NCI-H187 (cell line): ENCODE measurements at regions not wholly inside any gene's neighbourhood (a gene's known extent, or its start where the extent isn't known, plus 50 kb on each side); places are given as distances from the start of the nearest gene placed in this dataset.
"Not testable (repeated sequence)": the region's sequence is repeated elsewhere in the genome, so short reads cannot be mapped to it uniquely, and the experiment has no call there.

Source experiments
- DNase-seq, 2 experiments: peaks; one replicate each; lab custom pipeline; 2025; lab: John Stamatoyannopoulos, UW

DNA sequence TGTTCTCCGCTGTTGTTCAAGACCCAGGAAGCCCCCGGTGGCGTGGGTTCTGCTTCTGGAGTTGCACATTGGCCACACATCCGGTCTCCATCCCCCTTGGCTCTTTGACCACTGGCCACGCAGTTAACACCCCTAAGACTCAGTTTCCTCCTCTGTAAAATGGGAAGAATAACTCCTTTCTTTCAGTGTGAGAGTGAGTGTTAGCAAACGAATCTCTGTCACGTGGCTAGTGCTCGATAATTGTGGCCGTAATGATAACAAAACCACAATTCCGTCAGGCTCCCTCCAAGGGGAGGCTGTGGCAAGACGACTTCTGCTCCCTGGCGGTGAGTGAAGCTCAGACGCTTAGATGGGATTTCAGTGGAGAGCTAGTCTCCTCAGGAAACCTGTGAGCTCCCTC lies 315.2 kb upstream of the B3GAT1 start:
- no peak for DNase-seq

DNA sequence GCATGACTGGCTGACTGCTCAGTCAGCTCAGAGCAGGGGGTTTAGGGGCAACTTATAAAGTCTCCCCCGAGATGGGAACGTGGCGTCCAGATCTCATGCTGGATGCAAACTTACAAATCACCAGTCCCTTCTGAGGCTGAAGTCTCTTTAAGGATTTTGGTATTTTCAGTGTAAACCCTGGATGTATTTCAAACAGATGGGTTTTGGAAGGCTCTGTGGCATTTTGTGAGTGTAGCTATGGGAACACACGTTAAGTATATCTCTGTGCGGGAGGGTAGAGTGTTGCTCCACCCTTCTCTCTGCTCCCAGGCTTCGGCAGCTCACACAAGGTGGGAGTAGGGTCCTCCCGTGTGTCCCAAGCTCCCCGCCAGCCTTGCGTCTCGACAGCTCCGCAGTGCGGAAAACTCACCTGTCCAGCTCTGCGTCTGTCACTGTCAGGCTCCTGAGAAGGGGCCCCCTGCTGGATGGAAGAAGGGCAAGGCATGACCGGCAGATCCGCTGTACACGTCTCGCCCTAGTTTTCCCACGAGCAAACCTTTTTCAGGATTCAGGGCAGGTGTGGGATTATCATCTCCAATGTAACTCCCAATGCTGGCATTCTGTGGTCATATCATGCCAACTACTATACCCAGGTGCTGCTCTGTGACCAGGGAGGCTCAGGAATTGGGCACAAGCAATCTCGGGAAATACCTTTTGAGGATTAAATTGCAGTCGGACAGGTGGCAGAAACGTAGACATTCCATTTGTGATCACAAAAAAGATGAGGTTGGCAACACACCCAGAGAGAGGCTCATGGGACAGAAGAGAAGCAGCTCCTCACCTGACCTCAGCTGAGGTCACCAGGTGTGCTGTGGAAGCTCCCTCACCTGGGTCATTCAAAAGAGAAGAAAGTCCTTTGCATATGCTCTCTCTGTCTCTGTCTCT lies 313.9 kb upstream of the B3GAT1 start:
- no peak for DNase-seq

DNA sequence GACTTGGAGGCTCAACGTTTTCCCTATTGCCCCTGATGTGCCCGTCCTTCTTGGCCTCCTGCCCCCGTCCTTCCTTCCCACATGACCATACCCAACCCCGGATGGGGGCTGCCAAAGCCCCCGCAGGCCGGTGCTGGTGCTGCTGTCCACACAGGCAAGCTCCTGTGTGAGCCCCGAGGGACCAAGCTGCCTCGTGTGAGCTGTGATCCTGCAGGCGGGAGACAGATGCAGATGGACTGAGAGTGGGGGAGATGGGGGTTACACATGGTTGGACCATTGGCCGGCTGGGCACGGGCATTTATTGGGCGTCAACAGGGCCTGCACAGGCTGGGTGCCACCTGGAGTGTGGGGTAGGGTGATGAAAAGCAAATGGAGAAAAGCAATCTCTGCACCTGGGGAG lies 313.2 kb upstream of the B3GAT1 start:
- DNase-seq = no peak

GRCh38 chr11:134724779-134725140 lies 312.7 kb upstream of the B3GAT1 start:
- DNase-seq = peak; percentile 41

DNA sequence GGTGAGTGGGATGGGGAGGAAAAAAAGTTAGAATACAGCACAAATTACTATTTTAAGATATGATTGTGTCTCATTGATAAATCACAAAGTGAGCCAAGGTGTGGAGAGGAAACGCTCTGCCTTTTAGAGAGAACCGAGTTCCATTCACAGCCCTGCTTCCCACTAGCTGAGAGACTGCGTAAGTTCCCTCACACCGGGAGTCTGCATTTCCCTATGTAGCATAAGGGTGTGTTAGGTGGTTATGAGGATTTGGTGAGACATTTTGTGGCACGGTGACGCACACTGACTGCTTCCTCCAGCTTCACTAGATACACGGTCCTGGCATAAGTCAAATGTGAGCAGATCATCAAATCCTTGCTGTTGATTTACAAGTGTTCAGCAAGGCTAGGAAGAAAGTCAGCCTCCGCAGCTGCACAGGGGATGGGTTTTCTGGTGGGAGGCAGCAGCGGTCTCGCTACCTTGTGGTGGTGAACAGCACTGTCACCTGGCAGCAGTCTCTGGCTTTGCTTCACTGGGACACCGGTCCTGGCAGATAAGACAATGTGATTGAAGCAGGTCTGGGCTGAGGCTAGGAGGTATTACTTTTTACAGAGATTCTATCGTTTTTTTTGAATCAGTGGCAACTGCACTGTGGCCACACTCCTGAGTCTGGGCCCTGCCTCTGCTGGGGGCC lies 312.2 kb upstream of the B3GAT1 start:
- DNase-seq = no peak

DNA sequence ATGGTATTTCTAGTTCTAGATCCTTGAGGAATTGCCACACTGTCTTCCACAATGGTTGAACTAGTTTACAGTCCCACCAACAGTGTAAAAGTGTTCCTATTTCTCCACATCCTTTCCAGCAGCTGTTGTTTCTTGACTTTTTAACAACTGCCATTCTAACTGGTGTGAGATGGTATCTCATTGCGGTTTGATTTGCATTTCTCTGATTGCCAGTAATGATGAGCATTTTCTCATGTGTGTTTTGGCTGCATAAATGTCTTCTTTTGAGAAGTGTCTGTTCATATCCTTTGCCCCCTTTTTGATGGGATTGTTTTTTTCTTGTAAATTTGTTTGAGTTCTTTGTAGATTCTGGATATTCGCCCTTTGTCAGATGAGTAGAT lies 308.6 kb upstream of the B3GAT1 start:
- not testable (repeated sequence) for DNase-seq

DNA sequence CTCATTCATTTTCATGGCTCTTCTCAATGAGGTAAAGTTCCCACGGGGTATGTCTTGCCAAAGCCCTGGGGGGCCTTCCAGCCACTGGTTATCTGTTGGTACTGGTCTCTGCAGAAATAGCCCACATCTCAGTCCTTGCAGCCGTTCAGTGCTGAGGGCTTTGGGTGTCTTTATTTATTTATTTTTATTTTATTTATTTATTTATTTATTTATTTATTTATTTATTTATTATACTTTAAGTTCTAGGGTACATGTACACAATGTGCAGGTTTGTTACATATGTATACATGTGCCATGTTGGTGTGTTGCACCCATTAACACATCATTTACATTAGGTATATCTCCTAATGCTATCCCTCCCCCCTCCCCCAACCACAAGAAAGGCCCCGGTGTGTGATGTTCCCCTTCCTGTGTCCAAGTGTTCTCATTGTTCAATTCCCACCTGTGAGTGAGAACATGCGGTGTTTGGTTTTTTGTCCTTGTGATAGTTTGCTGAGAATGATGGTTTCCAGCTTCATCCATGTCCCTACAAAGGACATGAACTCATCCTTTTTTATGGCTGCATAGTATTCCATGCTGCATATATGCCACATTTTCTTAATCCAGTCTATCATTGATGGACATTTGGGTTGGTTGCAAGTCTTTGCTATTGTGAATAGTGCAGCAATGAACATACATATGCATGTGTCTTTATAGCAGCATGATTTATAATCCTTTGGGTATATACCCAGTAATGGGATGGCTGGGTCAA lies 308.1 kb upstream of the B3GAT1 start:
- not testable (repeated sequence) for DNase-seq

DNA sequence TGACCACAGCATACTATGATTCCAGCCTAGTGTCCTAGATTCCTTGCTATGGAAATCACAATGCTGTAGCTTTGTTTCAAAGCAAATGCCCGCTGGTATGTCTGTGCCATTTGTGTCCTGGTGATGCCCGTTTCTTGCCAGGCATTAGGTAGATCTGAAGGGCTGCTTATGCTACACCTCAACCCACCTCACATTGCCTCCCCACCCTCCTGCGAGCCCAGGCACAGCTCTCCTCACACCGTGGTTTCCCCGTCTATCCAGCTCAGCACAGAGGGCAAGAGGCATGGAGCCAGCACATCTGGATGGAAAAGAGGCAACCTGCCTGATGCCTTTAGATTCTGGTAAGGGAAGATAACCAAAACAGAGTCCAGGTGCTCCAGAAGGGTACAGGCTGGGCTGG lies 307.4 kb upstream of the B3GAT1 start:
- no peak for DNase-seq

- no peak for DNase-seq
Measured at GRCh38 chr11:134716582-134716981, 304.5 kb upstream of the B3GAT1 start.

DNA sequence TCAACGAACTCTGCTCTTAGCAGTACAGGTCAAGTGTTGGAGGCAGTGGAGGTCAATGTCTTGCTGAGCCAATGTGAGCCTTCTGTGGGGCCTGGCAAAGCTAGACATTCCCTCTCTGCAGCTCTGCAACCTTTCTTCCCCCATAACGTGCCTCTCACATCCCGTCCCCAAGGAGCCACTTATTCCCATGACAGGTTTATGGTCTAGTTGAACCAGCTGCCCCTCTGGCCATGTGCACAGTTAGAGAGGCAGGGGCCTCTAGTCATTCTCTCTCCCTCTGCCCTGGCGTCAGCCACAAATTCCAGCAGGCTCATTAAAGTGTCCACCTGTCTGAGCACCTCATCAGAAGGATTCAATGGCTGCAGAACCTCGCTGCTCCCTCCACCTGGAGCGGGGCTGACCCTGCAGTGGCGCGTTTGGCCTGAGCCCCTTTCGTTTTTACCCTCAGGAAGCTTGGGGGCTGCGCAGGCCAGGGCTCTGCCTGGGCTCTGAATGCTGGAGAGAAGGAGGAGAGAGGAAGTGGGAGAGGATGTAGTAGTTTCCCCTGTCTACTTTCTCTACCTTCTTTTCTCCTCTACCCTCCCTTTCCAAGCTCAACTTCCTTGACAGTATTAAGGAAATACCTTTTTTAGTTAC lies 302.1 kb upstream of the B3GAT1 start:
- DNase-seq = peak; percentile 58 to 81

- DNase-seq = no peak
Measured at GRCh38 chr11:134712228-134713145, 300.4 kb upstream of the B3GAT1 start.

- no peak for DNase-seq
Measured at GRCh38 chr11:134711588-134711987, 299.5 kb upstream of the B3GAT1 start.

DNA sequence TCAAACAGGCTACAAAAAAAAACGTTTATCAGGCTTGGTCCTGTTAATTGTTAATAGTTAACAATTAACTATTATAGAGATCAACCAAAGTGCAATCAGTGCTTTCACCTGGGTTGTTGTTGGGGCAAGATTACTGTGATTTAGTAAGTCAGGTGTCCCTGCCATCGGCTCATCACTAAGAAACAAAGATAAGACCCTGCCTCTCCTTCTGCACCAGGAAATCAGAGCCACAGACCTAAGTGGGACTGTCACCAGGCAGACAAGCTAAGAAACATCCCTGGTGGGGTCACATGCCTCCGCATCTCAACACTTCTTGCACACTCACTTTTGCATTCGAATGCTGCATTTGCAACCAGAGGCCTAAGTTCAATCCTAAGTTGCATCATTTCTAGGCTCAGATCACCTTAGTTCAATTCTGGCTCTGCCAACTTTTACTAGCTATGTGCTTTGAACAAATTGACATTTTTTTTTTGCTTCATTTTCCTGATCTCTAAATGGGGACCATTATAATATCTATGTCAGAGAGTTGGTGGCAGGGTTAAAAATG lies 298.9 kb upstream of the B3GAT1 start:
- DNase-seq = no peak

GRCh38 chr11:134705858-134706257 lies 293.8 kb upstream of the B3GAT1 start:
- DNase-seq = no peak

DNA sequence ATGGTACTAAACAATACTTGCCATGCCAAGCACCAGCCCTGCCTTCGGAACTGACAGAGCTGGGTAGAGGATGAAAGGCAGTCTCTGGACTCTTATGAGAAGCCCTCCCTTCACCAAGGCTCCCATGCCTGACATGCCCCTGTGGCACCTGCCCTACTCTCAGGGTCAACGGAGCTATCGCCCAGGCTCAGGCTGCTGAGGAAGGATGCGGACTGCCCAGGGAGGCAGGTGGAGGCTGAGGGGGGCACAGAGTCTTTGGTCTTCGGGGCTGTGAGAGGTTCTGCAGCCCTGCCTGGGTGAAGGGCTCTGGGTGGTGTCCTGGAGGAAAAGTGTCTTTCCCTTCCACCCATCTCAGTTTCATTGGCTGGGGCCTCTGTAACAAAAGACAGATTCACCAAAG lies 290.8 kb upstream of the B3GAT1 start:
- DNase-seq = no peak

DNA sequence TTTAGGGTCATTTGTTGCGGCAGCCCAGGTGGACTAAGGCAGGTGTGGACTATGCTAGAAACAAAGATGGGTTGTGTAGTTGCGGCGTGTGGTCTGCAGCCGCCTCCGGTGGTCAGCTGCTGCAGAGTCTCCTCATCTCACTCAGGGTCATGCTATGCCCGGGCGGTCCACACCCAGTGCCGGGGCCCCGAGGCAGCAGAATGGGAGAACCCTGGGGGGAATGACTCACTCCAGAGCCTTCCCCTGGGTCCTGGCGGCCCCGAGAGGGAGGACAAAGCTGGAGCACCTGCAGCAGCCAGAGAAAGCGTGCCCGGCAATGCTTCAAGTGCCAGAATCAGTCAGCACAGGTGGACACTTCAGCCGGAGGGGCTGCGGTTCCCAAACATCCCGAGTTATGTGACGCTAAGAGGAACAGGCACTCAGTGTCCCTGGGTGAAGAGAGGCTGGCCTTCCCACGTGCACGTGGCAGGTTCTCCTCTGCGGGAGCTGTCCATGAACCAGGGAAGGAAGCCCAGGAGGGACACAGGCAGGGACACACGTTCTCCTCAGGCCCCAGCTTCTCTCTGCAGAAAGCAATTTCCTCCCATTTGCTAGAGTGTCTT lies 289.6 kb upstream of the B3GAT1 start:
- peak; percentile 16 to 37 for DNase-seq

DNA sequence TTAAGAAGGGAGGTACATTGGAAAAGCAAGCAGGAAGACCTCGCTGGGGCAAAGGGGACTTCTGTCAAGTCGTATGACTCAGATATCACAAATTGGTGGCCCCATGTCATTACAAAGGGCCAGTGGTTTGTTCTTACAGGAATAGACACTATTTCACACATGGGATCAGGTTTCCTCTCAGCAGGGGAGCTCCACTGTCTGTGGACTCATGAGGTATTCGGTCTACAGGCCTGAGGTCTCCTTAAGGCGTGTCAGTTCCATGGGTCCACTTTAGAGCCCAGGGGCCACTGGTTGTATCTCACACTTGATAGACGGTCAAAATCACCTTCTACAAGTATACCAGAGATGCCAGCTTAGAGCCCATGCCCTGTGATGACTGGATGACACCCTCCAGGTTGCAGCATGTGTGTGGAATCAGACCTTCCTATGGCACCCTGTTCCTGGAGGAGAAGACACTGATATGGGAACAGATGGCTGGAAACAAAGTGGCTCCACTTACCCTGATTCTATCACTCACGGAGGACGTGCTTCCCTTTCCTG lies 288.1 kb upstream of the B3GAT1 start:
- no peak for DNase-seq

- DNase-seq = no peak
Measured at GRCh38 chr11:134696455-134696854, 284.4 kb upstream of the B3GAT1 start.

- no peak for DNase-seq
Measured at GRCh38 chr11:134691985-134692384, 279.9 kb upstream of the B3GAT1 start.

- DNase-seq = no peak
Measured at GRCh38 chr11:134691295-134691873, 279.3 kb upstream of the B3GAT1 start.
